AG10803 (cell line): ENCODE measurements at regions not wholly inside any gene's neighbourhood (a gene's known extent, or its start where the extent isn't known, plus 50 kb on each side); places are given as distances from the start of the nearest gene placed in this dataset.
"Not testable (repeated sequence)": the region's sequence is repeated elsewhere in the genome, so short reads cannot be mapped to it uniquely, and the experiment has no call there.

ENCODE experiments used
- DNase-seq: peaks from one replicate; pipeline ENCODE4 v3.0.0; 2010; ENCODE audit warnings: low read depth
- H3K4me3 ChIP-seq: 2 replicates; pipeline ENCODE4 v1.5.1; 2011; ENCODE audit warnings: mild to moderate bottlenecking, low read length, control low read depth
- TF ChIP-seq, protein P1 (sequence below): conservative IDR thresholded peaks from 2 replicates; pipeline ENCODE4 v1.5.1; 2011; ENCODE audit warnings: mild to moderate bottlenecking, low read length, control low read depth, inconsistent platforms

DNA sequence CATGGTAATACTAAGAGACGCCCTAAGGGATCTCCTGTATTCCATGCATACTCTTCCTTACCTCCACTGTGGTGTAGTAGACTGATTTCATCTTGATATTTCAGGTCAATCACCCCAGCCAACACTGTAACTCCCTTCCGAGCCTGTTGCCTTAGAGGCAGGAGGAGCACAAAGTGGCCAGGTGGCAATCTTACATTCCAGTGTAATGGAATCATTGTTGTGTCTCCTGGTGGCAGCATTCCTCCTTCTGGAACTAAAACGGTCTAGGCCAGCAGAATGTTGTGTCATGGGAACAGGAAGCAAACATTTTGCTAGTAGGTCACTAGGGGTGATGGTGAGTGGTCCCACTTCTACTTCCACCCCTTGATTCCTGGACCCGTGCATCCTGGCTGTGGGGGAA is 405.7 kb upstream of the SLC10A2 start:
- TF ChIP-seq, protein P1, sequence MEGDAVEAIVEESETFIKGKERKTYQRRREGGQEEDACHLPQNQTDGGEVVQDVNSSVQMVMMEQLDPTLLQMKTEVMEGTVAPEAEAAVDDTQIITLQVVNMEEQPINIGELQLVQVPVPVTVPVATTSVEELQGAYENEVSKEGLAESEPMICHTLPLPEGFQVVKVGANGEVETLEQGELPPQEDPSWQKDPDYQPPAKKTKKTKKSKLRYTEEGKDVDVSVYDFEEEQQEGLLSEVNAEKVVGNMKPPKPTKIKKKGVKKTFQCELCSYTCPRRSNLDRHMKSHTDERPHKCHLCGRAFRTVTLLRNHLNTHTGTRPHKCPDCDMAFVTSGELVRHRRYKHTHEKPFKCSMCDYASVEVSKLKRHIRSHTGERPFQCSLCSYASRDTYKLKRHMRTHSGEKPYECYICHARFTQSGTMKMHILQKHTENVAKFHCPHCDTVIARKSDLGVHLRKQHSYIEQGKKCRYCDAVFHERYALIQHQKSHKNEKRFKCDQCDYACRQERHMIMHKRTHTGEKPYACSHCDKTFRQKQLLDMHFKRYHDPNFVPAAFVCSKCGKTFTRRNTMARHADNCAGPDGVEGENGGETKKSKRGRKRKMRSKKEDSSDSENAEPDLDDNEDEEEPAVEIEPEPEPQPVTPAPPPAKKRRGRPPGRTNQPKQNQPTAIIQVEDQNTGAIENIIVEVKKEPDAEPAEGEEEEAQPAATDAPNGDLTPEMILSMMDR, result no peak
- no peak overlapping the region for H3K4me3 ChIP-seq
- no peak for DNase-seq

DNA sequence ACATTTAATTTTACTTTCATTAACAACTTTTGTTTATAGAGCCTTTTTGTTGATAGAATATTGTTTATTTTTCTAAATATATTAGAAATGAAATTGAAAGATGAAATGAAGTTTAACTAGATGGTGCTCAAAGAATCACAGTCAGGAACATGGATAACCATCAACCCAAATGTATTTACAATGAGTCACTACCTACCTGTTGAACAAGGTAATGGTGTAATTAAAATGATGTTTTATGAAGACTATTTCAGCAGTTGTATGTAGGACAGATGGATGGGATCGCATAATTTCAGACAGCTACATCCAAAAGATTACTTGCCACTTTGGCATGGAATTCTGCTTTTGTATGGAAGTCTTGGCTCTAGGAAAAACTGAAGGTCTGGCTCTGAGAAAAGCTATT is 403.6 kb upstream of the SLC10A2 start:
- TF ChIP-seq, protein P1, result no peak
- H3K4me3 ChIP-seq, result no peak overlapping the region
- no peak for DNase-seq

DNA sequence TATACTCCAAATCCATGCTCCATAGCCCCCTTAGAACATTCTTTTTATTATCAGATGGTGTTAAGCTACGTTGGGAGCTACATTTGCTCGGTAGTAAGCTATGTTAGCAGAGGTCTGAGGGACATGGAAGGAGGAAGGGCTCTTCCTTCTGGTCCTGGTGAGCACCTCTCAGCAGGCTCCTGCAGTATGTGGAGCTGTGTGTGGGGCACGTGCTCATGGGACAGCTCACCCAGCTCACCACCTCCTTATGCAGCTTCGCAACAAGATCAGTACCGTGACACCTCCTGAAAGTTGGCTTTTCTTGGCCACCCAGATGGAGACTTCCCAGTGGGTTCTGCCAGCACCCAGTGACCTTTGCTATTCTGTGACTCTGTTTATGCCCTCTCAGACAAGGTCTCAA is 400.5 kb upstream of the SLC10A2 start:
- no peak for DNase-seq
- TF ChIP-seq, protein P1, result no peak
- H3K4me3 ChIP-seq, result no peak overlapping the region

DNA sequence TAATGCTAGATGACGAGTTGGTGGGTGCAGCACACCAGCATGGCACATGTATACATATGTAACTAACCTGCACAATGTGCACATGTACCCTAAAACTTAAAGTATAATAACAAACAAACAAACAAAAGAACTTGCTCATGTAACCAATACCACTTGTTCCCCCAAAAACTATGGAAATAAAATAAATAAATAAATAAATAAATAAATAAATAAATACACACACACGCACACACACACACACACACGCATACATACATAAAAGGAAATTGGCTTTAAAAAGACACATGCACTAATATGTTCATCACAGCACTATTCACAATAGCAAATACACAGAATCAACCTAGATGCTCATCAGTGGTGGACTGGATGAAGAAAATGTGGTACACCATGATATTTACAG is 394.0 kb upstream of the SLC10A2 start:
- DNase-seq, H3K4me3 ChIP-seq: not testable (repeated sequence)

DNA sequence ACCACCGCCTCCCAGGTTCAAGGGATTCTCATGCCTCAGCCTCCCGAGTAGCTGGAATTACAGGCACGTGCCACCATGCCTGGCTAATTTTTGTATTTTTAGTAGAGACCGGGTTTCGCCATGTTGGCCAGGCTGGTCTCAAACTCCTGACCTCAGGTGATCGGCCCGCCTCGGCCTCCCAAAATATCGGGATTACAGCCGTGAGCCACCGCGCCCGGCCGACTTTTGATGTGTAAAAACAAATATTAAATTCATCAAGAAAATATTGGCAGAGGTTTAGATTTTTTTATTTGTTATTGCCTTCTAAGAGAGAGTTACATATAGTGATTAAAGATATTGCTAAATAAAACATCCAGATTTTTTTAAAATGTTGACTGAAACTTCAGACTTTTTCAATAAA is 390.8 kb upstream of the SLC10A2 start:
- H3K4me3 ChIP-seq, DNase-seq: not testable (repeated sequence)

DNA sequence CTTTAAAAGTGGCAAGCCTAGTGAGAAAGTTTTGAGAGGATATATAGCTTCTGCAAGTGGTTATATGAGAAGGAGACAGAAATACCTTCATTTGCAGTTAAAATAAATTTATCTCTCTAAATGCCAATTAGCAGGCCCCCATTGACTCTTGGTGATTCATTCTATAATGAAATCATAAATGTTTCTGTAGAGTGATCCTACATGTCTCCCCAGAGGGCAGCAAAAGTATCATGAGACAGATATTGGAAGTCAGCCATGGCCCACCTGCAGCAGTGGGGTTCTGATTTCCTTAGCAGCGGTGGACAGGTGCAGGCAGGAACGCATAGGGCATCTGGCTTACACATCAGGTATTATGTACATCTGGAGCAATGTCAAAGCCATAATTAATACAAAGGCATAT is 385.4 kb upstream of the SLC10A2 start:
- no peak for DNase-seq
- H3K4me3 ChIP-seq, result no peak overlapping the region
- TF ChIP-seq, protein P1, result no peak

DNA sequence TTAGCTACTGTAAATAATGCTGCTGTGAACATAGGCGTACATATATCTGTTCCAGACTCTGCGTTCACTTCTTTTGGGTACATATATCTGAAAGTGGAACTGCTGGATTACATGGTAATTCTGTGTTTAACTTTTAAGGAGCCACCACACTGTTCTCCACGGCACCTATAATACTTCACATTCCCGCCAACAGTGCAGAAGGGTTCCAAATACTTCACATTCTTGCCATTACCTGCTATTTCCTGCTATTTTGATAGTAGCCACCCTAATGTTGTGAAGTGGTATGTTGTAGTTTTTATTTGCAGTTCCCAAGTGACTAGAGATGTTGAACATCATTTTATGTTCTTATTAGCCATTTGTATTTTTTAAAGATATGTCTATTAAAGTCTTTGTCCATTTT is 377.4 kb upstream of the SLC10A2 start:
- TF ChIP-seq, protein P1, result no peak
- no peak overlapping the region for H3K4me3 ChIP-seq
- DNase-seq, result no peak

DNA sequence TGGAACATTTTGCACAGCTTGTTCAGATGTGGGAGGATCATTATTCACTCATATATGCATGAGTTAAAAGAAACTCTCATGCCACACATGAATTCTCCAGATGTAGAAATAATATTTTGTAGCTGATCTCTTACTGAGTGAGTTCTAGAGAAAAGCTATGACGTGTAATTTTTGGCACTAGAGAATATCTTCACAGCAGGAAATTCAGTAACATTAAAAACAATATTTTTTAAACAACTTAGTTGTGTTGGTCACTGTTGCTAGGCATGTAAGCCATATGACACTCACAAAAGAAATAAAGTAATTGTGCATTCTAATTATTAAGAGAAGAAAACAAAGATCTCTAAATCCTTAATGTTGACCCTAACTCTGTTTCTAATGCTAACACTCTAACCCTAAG is 371.4 kb upstream of the SLC10A2 start:
- TF ChIP-seq, protein P1, result no peak
- DNase-seq, result no peak
- H3K4me3 ChIP-seq, result no peak overlapping the region
